RWPE1 (cell line): ENCODE measurements at regions not wholly inside any gene's neighbourhood (a gene's known extent, or its start where the extent isn't known, plus 50 kb on each side); places are given as distances from the start of the nearest gene placed in this dataset.

Source experiments
- CTCF ChIA-PET: fragments of 350-600 bp; sonication (Branson Sonifier 250); formaldehyde crosslinking; extraction: SDS; loops from one replicate; lab custom pipeline; 2021; lab: Yijun Ruan, JAX
- POLR2A ChIA-PET: fragments of 400-600 bp; formaldehyde crosslinking; extraction: SDS; loops from one replicate; lab custom pipeline; 2020; ENCODE audit warnings: antibody characterized with exemption; ENCODE audit not compliant: low non-redundant PET; lab: Yijun Ruan, JAX
- DNase-seq: peaks from one replicate; pipeline ENCODE4 v3.0.0; 2012; ENCODE audit warnings: low spot score
- H3K27ac ChIP-seq: fragments of 450-650 bp; 2 replicates; pipeline ENCODE4 v1.5.1; 2017
- CTCF ChIP-seq: fragments of 450-650 bp; conservative IDR thresholded peaks from 2 replicates; pipeline ENCODE4 v1.5.1; 2017; ENCODE audit warnings: low read depth, mild to moderate bottlenecking

- TF ChIP-seq CTCF: no peak
- H3K27ac ChIP-seq: no peak overlapping the region
- DNase-seq: no peak
- ChIA-PET POLR2A (no interaction called here), CTCF (interaction anchor here (0.6 to 0.7 kb wide), 2 partner anchors 392 to 577 kb away, joined by 4 to 5 read pairs; no protein-coding TSS in a partner anchor)
Observed at GRCh38 chr1:90781534-90781933, 64.4 kb upstream of the BARHL2 start.

- CTCF ChIA-PET: interaction anchor here (0.7 kb wide), 1 partner anchor 577 kb away, joined by 5 read pairs; no protein-coding TSS in a partner anchor
- DNase-seq: no peak
- POLR2A ChIA-PET: no interaction called here
- TF ChIP-seq CTCF: no peak
- no peak overlapping the region for H3K27ac ChIP-seq
Observed at GRCh38 chr1:90780981-90781380, 63.9 kb upstream of the BARHL2 start.

- CTCF ChIA-PET: no interaction called here
- TF ChIP-seq CTCF: no peak
Observed at GRCh38 chr1:90779573-90779972, 62.5 kb upstream of the BARHL2 start.

GRCh38 chr1:90778486-90778885 is 61.4 kb upstream of the BARHL2 start:
- ChIA-PET POLR2A (no interaction called here), CTCF (no interaction called here)
- TF ChIP-seq CTCF: no peak
- no peak overlapping the region for H3K27ac ChIP-seq
- no peak for DNase-seq

More at GRCh38 chr1:90779573-90779972, 62.5 kb upstream of the BARHL2 start:
- DNase-seq: no peak
- H3K27ac ChIP-seq: no peak overlapping the region
- POLR2A ChIA-PET: no interaction called here

GRCh38 chr1:90773812-90774211 is 56.7 kb upstream of the BARHL2 start:
- TF ChIP-seq CTCF: no peak
- no peak overlapping the region for H3K27ac ChIP-seq
- ChIA-PET POLR2A (no interaction called here), CTCF (no interaction called here)
- no peak for DNase-seq

GRCh38 chr1:90768826-90769225 is 51.7 kb upstream of the BARHL2 start:
- no peak for DNase-seq
- no peak overlapping the region for H3K27ac ChIP-seq
- ChIA-PET POLR2A (no interaction called here), CTCF (no interaction called here)
- TF ChIP-seq CTCF: no peak
